Mesenteric fat pad (tissue), 1 donor: ENCODE measurements at regions not wholly inside any gene's neighbourhood (a gene's known extent, or its start where the extent isn't known, plus 50 kb on each side); places are given as distances from the start of the nearest gene placed in this dataset. TPM values are rescaled to one million over a fixed set of nuclear protein-coding genes. Genes with fewer than 3 reads are reported as not detected.

Source experiments
- DNase-seq: peaks from one replicate; pipeline ENCODE4 v3.0.0-alpha.2; 2020; ENCODE audit warnings: low spot score
- microRNA-seq: library from miRNA; unstranded; fragments of <30 nt; microRNA quantifications from one replicate; pipeline ENCODE4 v1.2.0, GENCODE V29; 2020; ENCODE audit warnings: borderline number of aligned reads
- donor health status: DM: yes; HTN: yes; CAD: no.

GRCh38 chr1:97996880-97997279 is 76.0 kb upstream of the DPYD start:
- DNase-seq: no peak

- no peak for DNase-seq
These were observed 68.4 kb upstream of the DPYD start for GRCh38 chr1:97989094-97989680.

GRCh38 chr1:97986041-97987005 is 65.5 kb upstream of the DPYD start:
- DNase-seq: no peak

- DNase-seq: no peak
These were observed 62.3 kb upstream of the DPYD start for GRCh38 chr1:97983126-97983525.

GRCh38 chr1:97980530-97980929 is 59.7 kb upstream of the DPYD start:
- no peak for DNase-seq

- DNase-seq: no peak
These were observed 56.0 kb upstream of the DPYD start for GRCh38 chr1:97976801-97977200.

Small RNAs in the stretch of these regions (microRNA-seq; reads per million reads assigned to microRNA genes)
- not detected for gene MIR2682
